22Rv1 (cell line): ENCODE measurements at regions not wholly inside any gene's neighbourhood (a gene's known extent, or its start where the extent isn't known, plus 50 kb on each side); places are given as distances from the start of the nearest gene placed in this dataset.

ENCODE experiments used
- CTCF ChIP-seq: fragments of 450-650 bp; IDR thresholded peaks from 2 replicates; pipeline ENCODE4 v1.5.1; 2017; ENCODE audit warnings: mild to moderate bottlenecking
- ZFX ChIP-seq: fragments of 450-650 bp; IDR thresholded peaks from 2 replicates; pipeline ENCODE4 v1.6.1; 2017; ENCODE audit warnings: antibody characterized with exemption, borderline replicate concordance

DNA sequence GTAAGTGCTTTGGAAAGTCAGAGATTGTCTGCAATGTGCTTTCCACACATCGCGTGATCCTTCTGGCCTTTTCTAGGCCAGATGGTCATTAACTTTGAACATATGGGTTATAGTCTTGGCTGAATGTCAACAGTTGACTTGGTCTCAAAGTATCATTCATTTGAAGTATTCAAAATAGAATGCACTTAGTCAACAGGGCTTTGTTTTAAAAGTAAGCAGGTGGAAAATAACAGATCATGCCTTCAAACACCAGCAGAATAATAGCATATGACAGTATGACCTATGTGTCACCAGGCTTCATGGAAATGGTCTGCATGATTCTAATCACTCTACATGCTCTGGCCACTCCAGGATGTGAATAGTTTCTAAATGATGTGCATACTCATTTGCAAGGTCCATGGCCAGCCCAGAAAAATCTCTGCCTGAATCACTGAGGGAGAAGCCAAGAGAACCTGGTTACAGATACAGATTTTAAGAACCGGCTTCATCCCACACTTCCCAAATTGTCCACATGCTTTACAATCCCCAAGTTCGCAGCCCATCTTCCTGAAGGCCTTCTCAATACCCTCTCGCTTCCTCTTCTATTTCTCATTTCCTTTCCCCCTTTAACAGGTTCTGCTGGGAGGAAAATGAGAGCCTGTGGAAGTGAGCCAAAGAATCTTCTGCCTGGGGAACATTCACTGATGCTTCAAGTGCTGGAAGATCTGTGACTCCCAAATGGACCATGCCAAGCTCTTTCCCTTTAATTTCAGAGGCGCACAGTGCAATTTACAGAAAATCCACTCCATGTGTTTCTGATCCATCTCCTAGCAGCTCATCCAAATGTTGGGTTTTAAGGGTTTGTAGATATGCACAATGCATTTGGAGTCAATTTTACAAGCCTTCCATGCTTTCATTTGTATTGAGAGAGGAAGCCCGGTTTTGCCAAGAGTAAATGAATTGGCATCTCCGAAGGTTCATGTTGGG lies 122.8 kb upstream of the GDF10 start:
- TF ChIP-seq CTCF: no peak
- TF ChIP-seq ZFX: no peak
